ENCODE measurements at regions not wholly inside any gene's neighbourhood (a gene's known extent, or its start where the extent isn't known, plus 50 kb on each side); places are given as distances from the start of the nearest gene placed in this dataset.

DNA sequence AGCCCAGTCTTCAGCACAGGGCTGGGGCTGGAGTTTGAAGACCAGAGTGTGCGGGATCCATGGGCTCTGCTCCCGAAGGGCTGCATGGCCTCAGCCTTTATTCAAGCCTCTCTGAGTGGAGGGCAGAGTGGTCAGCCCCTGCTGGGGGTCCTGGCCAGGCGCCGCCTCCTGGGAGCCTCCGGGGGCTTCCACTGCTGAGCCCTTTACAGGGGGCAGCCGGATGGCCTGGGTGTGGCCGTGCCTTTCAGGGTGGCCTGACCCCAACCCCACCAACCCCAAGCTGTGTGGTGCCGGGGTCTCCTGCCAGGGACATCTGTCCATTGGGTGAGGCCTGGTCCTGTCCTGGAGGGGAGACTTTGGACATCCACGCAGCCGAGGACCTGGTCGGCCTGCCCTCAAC, 76.0 kb upstream of the SLCO4A1 start (continued):
- TF ChIP-seq, protein P1, sequence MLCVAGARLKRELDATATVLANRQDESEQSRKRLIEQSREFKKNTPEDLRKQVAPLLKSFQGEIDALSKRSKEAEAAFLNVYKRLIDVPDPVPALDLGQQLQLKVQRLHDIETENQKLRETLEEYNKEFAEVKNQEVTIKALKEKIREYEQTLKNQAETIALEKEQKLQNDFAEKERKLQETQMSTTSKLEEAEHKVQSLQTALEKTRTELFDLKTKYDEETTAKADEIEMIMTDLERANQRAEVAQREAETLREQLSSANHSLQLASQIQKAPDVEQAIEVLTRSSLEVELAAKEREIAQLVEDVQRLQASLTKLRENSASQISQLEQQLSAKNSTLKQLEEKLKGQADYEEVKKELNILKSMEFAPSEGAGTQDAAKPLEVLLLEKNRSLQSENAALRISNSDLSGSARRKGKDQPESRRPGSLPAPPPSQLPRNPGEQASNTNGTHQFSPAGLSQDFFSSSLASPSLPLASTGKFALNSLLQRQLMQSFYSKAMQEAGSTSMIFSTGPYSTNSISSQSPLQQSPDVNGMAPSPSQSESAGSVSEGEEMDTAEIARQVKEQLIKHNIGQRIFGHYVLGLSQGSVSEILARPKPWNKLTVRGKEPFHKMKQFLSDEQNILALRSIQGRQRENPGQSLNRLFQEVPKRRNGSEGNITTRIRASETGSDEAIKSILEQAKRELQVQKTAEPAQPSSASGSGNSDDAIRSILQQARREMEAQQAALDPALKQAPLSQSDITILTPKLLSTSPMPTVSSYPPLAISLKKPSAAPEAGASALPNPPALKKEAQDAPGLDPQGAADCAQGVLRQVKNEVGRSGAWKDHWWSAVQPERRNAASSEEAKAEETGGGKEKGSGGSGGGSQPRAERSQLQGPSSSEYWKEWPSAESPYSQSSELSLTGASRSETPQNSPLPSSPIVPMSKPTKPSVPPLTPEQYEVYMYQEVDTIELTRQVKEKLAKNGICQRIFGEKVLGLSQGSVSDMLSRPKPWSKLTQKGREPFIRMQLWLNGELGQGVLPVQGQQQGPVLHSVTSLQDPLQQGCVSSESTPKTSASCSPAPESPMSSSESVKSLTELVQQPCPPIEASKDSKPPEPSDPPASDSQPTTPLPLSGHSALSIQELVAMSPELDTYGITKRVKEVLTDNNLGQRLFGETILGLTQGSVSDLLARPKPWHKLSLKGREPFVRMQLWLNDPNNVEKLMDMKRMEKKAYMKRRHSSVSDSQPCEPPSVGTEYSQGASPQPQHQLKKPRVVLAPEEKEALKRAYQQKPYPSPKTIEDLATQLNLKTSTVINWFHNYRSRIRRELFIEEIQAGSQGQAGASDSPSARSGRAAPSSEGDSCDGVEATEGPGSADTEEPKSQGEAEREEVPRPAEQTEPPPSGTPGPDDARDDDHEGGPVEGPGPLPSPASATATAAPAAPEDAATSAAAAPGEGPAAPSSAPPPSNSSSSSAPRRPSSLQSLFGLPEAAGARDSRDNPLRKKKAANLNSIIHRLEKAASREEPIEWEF (IDR thresholded peaks at IDR 0.05; ENCODE audit: insufficient replicate concordance, low read depth, low read length), result no peak
- TF ChIP-seq RBBP5 (conservative IDR thresholded peaks at IDR 0.05) (no peak), CHD2 (IDR thresholded peaks at IDR 0.05; ENCODE audit: borderline replicate concordance, low read depth, low read length) (no peak), NR2C2 (IDR thresholded peaks at IDR 0.05; ENCODE audit: borderline replicate concordance, control insufficient read depth, insufficient read length, low read depth) (no peak)
- TF ChIP-seq, protein P2, sequence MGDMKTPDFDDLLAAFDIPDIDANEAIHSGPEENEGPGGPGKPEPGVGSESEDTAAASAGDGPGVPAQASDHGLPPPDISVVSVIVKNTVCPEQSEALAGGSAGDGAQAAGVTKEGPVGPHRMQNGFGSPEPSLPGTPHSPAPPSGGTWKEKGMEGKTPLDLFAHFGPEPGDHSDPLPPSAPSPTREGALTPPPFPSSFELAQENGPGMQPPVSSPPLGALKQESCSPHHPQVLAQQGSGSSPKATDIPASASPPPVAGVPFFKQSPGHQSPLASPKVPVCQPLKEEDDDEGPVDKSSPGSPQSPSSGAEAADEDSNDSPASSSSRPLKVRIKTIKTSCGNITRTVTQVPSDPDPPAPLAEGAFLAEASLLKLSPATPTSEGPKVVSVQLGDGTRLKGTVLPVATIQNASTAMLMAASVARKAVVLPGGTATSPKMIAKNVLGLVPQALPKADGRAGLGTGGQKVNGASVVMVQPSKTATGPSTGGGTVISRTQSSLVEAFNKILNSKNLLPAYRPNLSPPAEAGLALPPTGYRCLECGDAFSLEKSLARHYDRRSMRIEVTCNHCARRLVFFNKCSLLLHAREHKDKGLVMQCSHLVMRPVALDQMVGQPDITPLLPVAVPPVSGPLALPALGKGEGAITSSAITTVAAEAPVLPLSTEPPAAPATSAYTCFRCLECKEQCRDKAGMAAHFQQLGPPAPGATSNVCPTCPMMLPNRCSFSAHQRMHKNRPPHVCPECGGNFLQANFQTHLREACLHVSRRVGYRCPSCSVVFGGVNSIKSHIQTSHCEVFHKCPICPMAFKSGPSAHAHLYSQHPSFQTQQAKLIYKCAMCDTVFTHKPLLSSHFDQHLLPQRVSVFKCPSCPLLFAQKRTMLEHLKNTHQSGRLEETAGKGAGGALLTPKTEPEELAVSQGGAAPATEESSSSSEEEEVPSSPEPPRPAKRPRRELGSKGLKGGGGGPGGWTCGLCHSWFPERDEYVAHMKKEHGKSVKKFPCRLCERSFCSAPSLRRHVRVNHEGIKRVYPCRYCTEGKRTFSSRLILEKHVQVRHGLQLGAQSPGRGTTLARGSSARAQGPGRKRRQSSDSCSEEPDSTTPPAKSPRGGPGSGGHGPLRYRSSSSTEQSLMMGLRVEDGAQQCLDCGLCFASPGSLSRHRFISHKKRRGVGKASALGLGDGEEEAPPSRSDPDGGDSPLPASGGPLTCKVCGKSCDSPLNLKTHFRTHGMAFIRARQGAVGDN (IDR thresholded peaks at IDR 0.05), result no peak
- TF ChIP-seq, protein P3, sequence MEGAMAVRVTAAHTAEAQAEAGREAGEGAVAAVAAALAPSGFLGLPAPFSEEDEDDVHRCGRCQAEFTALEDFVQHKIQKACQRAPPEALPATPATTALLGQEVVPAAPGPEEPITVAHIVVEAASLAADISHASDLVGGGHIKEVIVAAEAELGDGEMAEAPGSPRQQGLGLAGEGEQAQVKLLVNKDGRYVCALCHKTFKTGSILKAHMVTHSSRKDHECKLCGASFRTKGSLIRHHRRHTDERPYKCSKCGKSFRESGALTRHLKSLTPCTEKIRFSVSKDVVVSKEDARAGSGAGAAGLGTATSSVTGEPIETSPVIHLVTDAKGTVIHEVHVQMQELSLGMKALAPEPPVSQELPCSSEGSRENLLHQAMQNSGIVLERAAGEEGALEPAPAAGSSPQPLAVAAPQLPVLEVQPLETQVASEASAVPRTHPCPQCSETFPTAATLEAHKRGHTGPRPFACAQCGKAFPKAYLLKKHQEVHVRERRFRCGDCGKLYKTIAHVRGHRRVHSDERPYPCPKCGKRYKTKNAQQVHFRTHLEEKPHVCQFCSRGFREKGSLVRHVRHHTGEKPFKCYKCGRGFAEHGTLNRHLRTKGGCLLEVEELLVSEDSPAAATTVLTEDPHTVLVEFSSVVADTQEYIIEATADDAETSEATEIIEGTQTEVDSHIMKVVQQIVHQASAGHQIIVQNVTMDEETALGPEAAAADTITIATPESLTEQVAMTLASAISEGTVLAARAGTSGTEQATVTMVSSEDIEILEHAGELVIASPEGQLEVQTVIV (IDR thresholded peaks at IDR 0.05; ENCODE audit: borderline replicate concordance, partially characterized antibody), result no peak
- TF ChIP-seq, protein P4, sequence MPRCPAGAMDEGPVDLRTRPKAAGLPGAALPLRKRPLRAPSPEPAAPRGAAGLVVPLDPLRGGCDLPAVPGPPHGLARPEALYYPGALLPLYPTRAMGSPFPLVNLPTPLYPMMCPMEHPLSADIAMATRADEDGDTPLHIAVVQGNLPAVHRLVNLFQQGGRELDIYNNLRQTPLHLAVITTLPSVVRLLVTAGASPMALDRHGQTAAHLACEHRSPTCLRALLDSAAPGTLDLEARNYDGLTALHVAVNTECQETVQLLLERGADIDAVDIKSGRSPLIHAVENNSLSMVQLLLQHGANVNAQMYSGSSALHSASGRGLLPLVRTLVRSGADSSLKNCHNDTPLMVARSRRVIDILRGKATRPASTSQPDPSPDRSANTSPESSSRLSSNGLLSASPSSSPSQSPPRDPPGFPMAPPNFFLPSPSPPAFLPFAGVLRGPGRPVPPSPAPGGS (IDR thresholded peaks at IDR 0.05; ENCODE audit: borderline replicate concordance, insufficient read depth, low read depth, low read length, poor library complexity, severe bottlenecking), result no peak
- TF ChIP-seq, protein P5, sequence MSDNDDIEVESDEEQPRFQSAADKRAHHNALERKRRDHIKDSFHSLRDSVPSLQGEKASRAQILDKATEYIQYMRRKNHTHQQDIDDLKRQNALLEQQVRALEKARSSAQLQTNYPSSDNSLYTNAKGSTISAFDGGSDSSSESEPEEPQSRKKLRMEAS (IDR thresholded peaks at IDR 0.05; ENCODE audit: low read depth, low read length), result no peak

Measured in GM12878 (cell line).